T-cell (primary cell): ENCODE measurements at regions not wholly inside any gene's neighbourhood (a gene's known extent, or its start where the extent isn't known, plus 50 kb on each side); places are given as distances from the start of the nearest gene placed in this dataset.
A peak's percentile ranks its signal among the peaks of the same experiment; 100 is the strongest.
"Not testable (repeated sequence)": the region's sequence is repeated elsewhere in the genome, so short reads cannot be mapped to it uniquely, and the experiment has no call there.

Source experiments
- ATAC-seq, 4 experiments: fragments of 200-7000 bp in 3 of 4; fragments of 150-1000 bp in 1 of 4; cut with Tn5 transposase; replicated peaks in 1 of 4; 1 replicate in 3 of 4; 2 replicates in 1 of 4; pipeline ENCODE4 v1.10.0; 2021; ENCODE audit warnings: moderate library complexity in 3 of 4, mild to moderate bottlenecking in 2 of 4, moderate number of reproducible peaks in 1 of 4
- CTCF ChIA-PET, 2 donors: fragments of 300-600 bp; sonication (Branson Sonifier 250); formaldehyde crosslinking; loops; one replicate each; lab custom pipeline; 2022; ENCODE audit warnings: antibody characterized with exemption in 2 of 2; lab: Charles Lee
- POLR2A ChIA-PET, 2 donors: fragments of 300-600 bp; sonication (Branson Sonifier 250); formaldehyde crosslinking; loops; one replicate each; lab custom pipeline; 2022; ENCODE audit warnings: antibody characterized with exemption in 2 of 2; lab: Charles Lee
- DNase-seq, 35 experiments: peaks; one replicate each; pipeline versions ENCODE4 v3.0.0 to v3.0.0-alpha.2; 2013 to 2023
- H3K27ac ChIP-seq: one replicate; pipeline ENCODE4 v1.5.1; 2013; ENCODE audit warnings: low read length
- H3K27me3 ChIP-seq, 2 experiments: replicated peaks in 1 of 2; 1 replicate in 1 of 2; 2 replicates in 1 of 2; pipeline versions ENCODE4 v1.6.1 to v1.7.0; 2013; ENCODE audit warnings: low read length in 1 of 2, mixed read lengths in 1 of 2; ENCODE audit not compliant: control insufficient read depth in 2 of 2, insufficient read depth in 2 of 2; ENCODE audit errors: extremely low read depth in 1 of 2
- H3K36me3 ChIP-seq, 2 donors: 1 replicate in 1 of 2; 2 replicates in 1 of 2; pipeline versions ENCODE4 v1.6.1 to v1.7.0; 2013; ENCODE audit warnings: low read length in 1 of 2; ENCODE audit not compliant: control insufficient read depth in 2 of 2, insufficient read depth in 1 of 2; ENCODE audit errors: extremely low read depth in 1 of 2
- H3K4me1 ChIP-seq, 2 experiments: 1 replicate in 1 of 2; 2 replicates in 1 of 2; pipeline versions ENCODE4 v1.6.1 to v1.7.0; 2013; ENCODE audit warnings: low read length in 2 of 2, mixed read lengths in 1 of 2; ENCODE audit not compliant: insufficient read depth in 2 of 2, control insufficient read depth in 1 of 2; ENCODE audit errors: extremely low read depth in 1 of 2
- H3K4me3 ChIP-seq, 2 donors: 1 replicate in 1 of 2; 2 replicates in 1 of 2; pipeline versions ENCODE4 v1.5.1 to v1.7.0; 2013; ENCODE audit warnings: mild to moderate bottlenecking in 2 of 2, low read length in 1 of 2, moderate library complexity in 1 of 2; ENCODE audit not compliant: control insufficient read depth in 1 of 2; ENCODE audit errors: extremely low read depth in 1 of 2
- H3K9me3 ChIP-seq: 2 replicates; pipeline ENCODE4 v1.7.0; 2013
- H3K27ac Mint-ChIP-seq, 2 donors: one replicate each; pipeline ENCODE4 v1.8.0; 2020 to 2021; ENCODE audit warnings: mild to moderate bottlenecking in 2 of 2, mixed read lengths in 2 of 2
- H3K27me3 Mint-ChIP-seq, 2 donors: one replicate each; pipeline ENCODE4 v1.8.0; 2021 to 2022; ENCODE audit warnings: mixed read lengths in 2 of 2
- H3K36me3 Mint-ChIP-seq: one replicate; pipeline ENCODE4 v1.8.0; 2021; ENCODE audit warnings: mixed read lengths
- H3K4me1 Mint-ChIP-seq, 3 donors: one replicate each; pipeline ENCODE4 v1.8.0; 2020 to 2022; ENCODE audit warnings: mixed read lengths in 3 of 3, mild to moderate bottlenecking in 1 of 3
- H3K4me3 Mint-ChIP-seq, 3 donors: one replicate each; pipeline ENCODE4 v1.8.0; 2020 to 2022; ENCODE audit warnings: mild to moderate bottlenecking in 3 of 3, mixed read lengths in 3 of 3, moderate library complexity in 3 of 3
- H3K9me3 Mint-ChIP-seq, 3 donors: one replicate each; pipeline ENCODE4 v1.8.0; 2020 to 2022; ENCODE audit warnings: mixed read lengths in 3 of 3
- WGBS: methylation state at CpG from one replicate; pipeline ENCODE4 v1.1.5; 2013; ENCODE audit warnings: missing lambda C conversion rate; ENCODE audit not compliant: insufficient coverage; 5-methylcytosine and 5-hydroxymethylcytosine counted together

DNA sequence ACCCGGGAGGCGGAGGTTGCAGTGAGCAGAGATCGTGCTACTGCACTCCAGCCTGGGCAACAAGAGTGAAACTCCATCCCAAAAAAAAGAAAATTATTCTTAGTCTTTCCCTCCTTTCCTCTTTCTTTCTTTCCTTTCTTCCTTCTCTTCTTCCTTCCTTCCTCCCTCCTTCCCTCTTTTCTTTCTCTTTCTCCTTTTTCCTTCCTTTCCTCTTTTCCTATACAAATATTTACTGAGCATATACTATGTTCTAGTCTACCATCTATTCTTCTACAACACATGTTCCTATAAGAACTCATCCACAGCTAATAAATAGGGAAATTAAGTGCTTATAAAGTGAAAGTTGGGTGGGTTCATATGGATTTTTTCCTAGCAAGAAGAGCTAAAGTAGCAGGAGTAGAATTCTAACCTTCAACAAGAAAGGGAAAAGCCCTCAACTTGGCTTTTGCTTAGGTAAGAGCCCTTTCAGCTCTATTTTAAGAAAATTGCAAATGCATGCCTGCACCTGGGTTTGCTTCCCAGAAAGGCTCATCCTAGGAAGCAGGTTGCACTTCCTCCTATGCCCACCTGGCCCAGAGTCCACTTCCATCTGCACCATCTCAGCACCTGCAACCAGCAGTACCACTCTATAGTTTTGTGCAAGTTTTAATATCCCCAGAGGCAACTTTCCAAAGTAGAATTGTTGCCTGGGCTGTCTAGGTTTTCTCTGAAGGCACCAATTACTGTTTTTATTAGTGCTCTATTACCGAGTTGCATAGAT, 122.0 kb upstream of the CCND2 start:
- Histone ChIP-seq H3K9me3 (no peaks in the 10 kb centered on the region), H3K4me1 (peaks cover 19 to 54% of the 10 kb centered on the region in 2 experiments)
- WGBS = 100% methylated on average over 3 of the region's 4 CpGs

GRCh38 chr12:4150355-4150754, 123.2 kb upstream of the CCND2 start:
- POLR2A ChIA-PET, H3K4me3 Mint-ChIP-seq, H3K4me3 ChIP-seq, H3K27ac ChIP-seq, ATAC-seq, H3K27me3 ChIP-seq, H3K36me3 ChIP-seq, H3K27me3 Mint-ChIP-seq, H3K9me3 ChIP-seq, DNase-seq, H3K36me3 Mint-ChIP-seq, H3K9me3 Mint-ChIP-seq: not testable (repeated sequence)
- 98% methylated on average over 8 of the region's 11 CpGs for WGBS
- peaks cover 19 to 59% of the 10 kb centered on the region in 2 experiments for H3K4me1 ChIP-seq
- peaks cover 60 to 86% (median 69%) of the 10 kb centered on the region in 3 donors for H3K4me1 Mint-ChIP-seq
- H3K27ac Mint-ChIP-seq = peak overlapping the region; percentile 39 to 57
- CTCF ChIA-PET = interaction anchor here in 1 of 2 donors (0.5 kb wide), 1 partner anchor 73 kb away, joined by 4 read pairs; no protein-coding TSS in a partner anchor

More for the DNA sequence above, 122.0 kb upstream of the CCND2 start:
- no peak for ATAC-seq
- Mint-ChIP-seq H3K4me1 (peaks cover 57 to 84% (median 64%) of the 10 kb centered on the region in 3 donors), H3K27me3 (no peaks in the 10 kb centered on the region), H3K27ac (peak overlapping the region; percentile 88 to 92), H3K36me3 (peaks cover 3% of the 10 kb centered on the region), H3K4me3 (no peak overlapping the region), H3K9me3 (peaks cover 0 to 4% (median 4%) of the 10 kb centered on the region in 3 donors)
- Histone ChIP-seq H3K4me3 (no peak overlapping the region), H3K36me3 (no peaks in the 10 kb centered on the region), H3K27ac (peak overlapping the region; percentile 74), H3K27me3 (no peaks in the 10 kb centered on the region)
- ChIA-PET POLR2A (interaction anchor here in 1 of 2 donors (0.6 kb wide), 1 partner anchor 118 kb away, joined by 6 read pairs; no protein-coding TSS in a partner anchor), CTCF (interaction anchor here in 1 of 2 donors (1.1 to 1.5 kb wide), 2 partner anchors 125 to 265 kb away, joined by 3 to 9 read pairs; no protein-coding TSS in a partner anchor)
- DNase-seq = no peak

DNA sequence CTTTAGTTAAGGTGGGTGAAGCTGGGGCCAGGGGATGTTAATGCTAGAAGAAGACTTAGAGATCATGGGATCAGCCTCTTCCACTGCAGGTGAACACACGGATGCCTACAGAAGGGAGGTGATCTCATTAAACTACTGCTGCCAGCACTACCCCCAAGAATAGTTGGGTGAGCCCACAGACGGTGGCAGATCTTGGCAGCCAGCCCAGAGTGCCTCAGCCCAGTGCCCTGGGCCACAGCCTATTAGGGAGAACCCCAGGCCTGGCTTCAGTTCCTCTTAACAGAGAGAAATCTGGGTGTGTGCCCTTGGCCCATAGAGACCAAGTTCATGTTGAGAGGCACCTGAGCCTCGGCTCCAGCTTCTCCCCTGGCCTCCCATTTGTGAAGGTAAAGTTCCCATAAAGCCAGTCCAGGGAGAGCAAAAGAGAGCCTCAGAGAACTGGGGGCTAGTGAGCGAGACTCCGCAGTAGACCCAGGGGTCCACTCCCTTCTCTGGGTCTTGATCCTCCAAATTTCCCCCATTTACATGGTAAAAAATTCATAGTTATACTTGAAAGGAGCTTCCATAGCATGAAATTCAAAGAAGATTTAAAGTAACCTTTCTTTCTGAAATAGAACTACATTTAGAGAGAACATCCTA, 125.0 kb upstream of the CCND2 start:
- Histone ChIP-seq H3K36me3 (no peaks in the 10 kb centered on the region), H3K4me1 (peaks cover 15 to 56% of the 10 kb centered on the region in 2 experiments), H3K9me3 (no peaks in the 10 kb centered on the region), H3K27me3 (no peaks in the 10 kb centered on the region), H3K4me3 (no peak overlapping the region), H3K27ac (no peak overlapping the region)
- H3K9me3 Mint-ChIP-seq = peaks cover 0 to 4% (median 4%) of the 10 kb centered on the region in 3 donors
- DNase-seq = peak in 32 of 35 experiments; percentile 22 to 68 (median 43)
- POLR2A ChIA-PET = no interaction called here
- H3K36me3 Mint-ChIP-seq = peaks cover 3% of the 10 kb centered on the region
- CTCF ChIA-PET = no interaction called here
- 33% methylated on average over 2 of the region's 5 CpGs for WGBS
- peak overlapping the region; percentile 82 to 83 for H3K27ac Mint-ChIP-seq
- H3K4me1 Mint-ChIP-seq = peaks cover 51 to 85% (median 63%) of the 10 kb centered on the region in 3 donors
- no peak overlapping the region for H3K4me3 Mint-ChIP-seq
- peak; percentile 35 to 61 (median 59) for ATAC-seq
- H3K27me3 Mint-ChIP-seq = no peaks in the 10 kb centered on the region

DNA sequence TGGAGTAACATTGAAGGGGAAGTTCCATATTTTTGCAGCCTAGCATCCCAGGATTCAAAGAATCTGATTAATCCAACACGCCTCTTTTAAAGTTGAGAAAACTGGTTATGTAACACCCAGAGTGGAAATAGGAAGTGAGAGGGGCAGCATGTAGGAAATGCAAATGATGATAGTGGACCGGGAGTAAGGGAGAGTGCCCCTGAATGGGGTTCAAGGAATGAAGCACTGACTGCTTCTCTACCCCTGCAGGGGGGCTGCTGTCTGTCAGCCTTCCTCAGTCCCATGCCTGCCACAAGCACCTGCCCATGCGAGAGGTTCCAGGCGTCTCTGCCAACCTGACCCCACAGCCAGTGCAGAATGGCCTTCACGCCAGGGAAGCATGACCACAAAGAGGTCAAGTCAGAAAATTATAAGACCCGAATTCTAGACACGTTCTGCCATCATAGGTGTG, 126.5 kb upstream of the CCND2 start:
- Mint-ChIP-seq H3K27me3 (no peaks in the 10 kb centered on the region), H3K36me3 (peaks cover 3% of the 10 kb centered on the region), H3K27ac (peak overlapping the region; percentile 56 to 74)

GRCh38 chr12:4145990-4146859, 127.3 kb upstream of the CCND2 start:
- POLR2A ChIA-PET = no interaction called here
- WGBS = 38% methylated on average over 11 of the region's 15 CpGs
- H3K4me3 ChIP-seq = no peak overlapping the region
- no peaks in the 10 kb centered on the region for H3K36me3 ChIP-seq
- H3K4me1 ChIP-seq = peaks cover 9 to 60% of the 10 kb centered on the region in 2 experiments
- H3K4me1 Mint-ChIP-seq = peaks cover 47 to 83% (median 61%) of the 10 kb centered on the region in 3 donors
- H3K9me3 Mint-ChIP-seq = peaks cover 0 to under 1% (median under 1%) of the 10 kb centered on the region in 3 donors
- no peaks in the 10 kb centered on the region for H3K27me3 Mint-ChIP-seq
- H3K27ac Mint-ChIP-seq = peak overlapping the region; percentile 56 to 74
- H3K4me3 Mint-ChIP-seq = no peak overlapping the region
- peak in 1 of 35 experiments; percentile 47 for DNase-seq
- CTCF ChIA-PET = interaction anchor here (0.5 to 1.1 kb wide), 4 partner anchors 62 to 155 kb away, joined by 3 to 8 read pairs (median 4); no protein-coding TSS in a partner anchor
- no peaks in the 10 kb centered on the region for H3K9me3 ChIP-seq
- H3K27ac ChIP-seq = peak overlapping the region; percentile 0
- H3K36me3 Mint-ChIP-seq = peaks cover 3% of the 10 kb centered on the region
- ATAC-seq = no peak
- no peaks in the 10 kb centered on the region for H3K27me3 ChIP-seq

More for the DNA sequence above, 126.5 kb upstream of the CCND2 start:
- Histone ChIP-seq H3K27me3 (no peaks in the 10 kb centered on the region), H3K36me3 (no peaks in the 10 kb centered on the region), H3K4me3 (no peak overlapping the region), H3K27ac (peak overlapping the region; percentile 0), H3K9me3 (no peaks in the 10 kb centered on the region), H3K4me1 (peaks cover 9 to 57% of the 10 kb centered on the region in 2 experiments)
- no peak overlapping the region for H3K4me3 Mint-ChIP-seq
- DNase-seq (no peak), ATAC-seq (no peak)
- peaks cover 51 to 83% (median 61%) of the 10 kb centered on the region in 3 donors for H3K4me1 Mint-ChIP-seq
- 86% methylated on average over 5 of the region's 7 CpGs for WGBS
- peaks cover 0 to 4% (median 4%) of the 10 kb centered on the region in 3 donors for H3K9me3 Mint-ChIP-seq
- CTCF ChIA-PET = interaction anchor here in 1 of 2 donors (0.7 kb wide), 1 partner anchor 130 kb away, joined by 3 read pairs; no protein-coding TSS in a partner anchor
- POLR2A ChIA-PET = no interaction called here
